Neural cell (in vitro differentiated cells): ENCODE measurements at regions not wholly inside any gene's neighbourhood (a gene's known extent, or its start where the extent isn't known, plus 50 kb on each side); places are given as distances from the start of the nearest gene placed in this dataset.

Source experiments
- H2AFZ ChIP-seq: fragments of 200-600, 300-800 bp; sonication (generic), shearing (Covaris generic); 2 replicates; pipeline ENCODE4 v1.6.0; 2014; ENCODE audit warnings: low read depth, mild to moderate bottlenecking, antibody characterized with exemption, low read length, moderate library complexity
- H3F3A ChIP-seq: fragments of 200-600 bp; shearing (Covaris generic); 2 replicates; pipeline ENCODE4 v1.6.1; 2016; ENCODE audit warnings: mild to moderate bottlenecking, moderate library complexity, mixed read lengths, antibody characterized with exemption, low read length; ENCODE audit not compliant: insufficient read depth, poor library complexity, severe bottlenecking
- H3K27ac ChIP-seq: fragments of 200-600, 300-800 bp; sonication (generic), shearing (Covaris generic); 2 replicates; pipeline ENCODE4 v1.5.1; 2014; ENCODE audit warnings: mild to moderate bottlenecking, low read length, moderate library complexity
- H3K27me3 ChIP-seq: fragments of 300-800, 200-600 bp; sonication (generic), shearing (Covaris generic); 2 replicates; pipeline ENCODE4 v1.6.0; 2014; ENCODE audit warnings: mild to moderate bottlenecking, low read depth, low read length, moderate library complexity; ENCODE audit not compliant: insufficient read depth
- H3K36me3 ChIP-seq: fragments of 300-800, 200-600 bp; sonication (generic), shearing (Covaris generic); 2 replicates; pipeline ENCODE4 v1.5.1; 2014; ENCODE audit warnings: mild to moderate bottlenecking, antibody characterized with exemption, low read length, moderate library complexity; ENCODE audit not compliant: insufficient read depth
- H3K4me2 ChIP-seq: fragments of 300-800, 200-600 bp; sonication (generic), shearing (Covaris generic); 2 replicates; pipeline ENCODE4 v1.6.0; 2014; ENCODE audit warnings: mild to moderate bottlenecking, low read length
- H3K4me3 ChIP-seq: fragments of 300-800, 200-600 bp; sonication (generic), shearing (Covaris generic); 2 replicates; pipeline ENCODE4 v1.5.1; 2014; ENCODE audit warnings: mild to moderate bottlenecking, low read length, moderate library complexity
- H3K79me2 ChIP-seq: fragments of 200-600 bp; shearing (Covaris generic); replicated peaks from 2 replicates; pipeline ENCODE4 v1.6.0; 2014; ENCODE audit warnings: mild to moderate bottlenecking, low read length, moderate library complexity; ENCODE audit not compliant: insufficient read depth
- H3K9ac ChIP-seq: fragments of 300-800, 200-600 bp; sonication (generic), shearing (Covaris generic); 2 replicates; pipeline ENCODE4 v1.6.1; 2016; ENCODE audit warnings: mild to moderate bottlenecking, low read length, mixed read lengths
- H3K9me2 ChIP-seq: fragments of 200-600 bp; shearing (Covaris generic); 2 replicates; pipeline ENCODE4 v1.6.1; 2016; ENCODE audit warnings: mild to moderate bottlenecking, low read length, mixed read lengths; ENCODE audit not compliant: insufficient read depth
- H3K9me3 ChIP-seq: fragments of 200-600, 300-800 bp; sonication (generic), shearing (Covaris generic); 2 replicates; pipeline ENCODE4 v1.6.1; 2016; ENCODE audit warnings: mild to moderate bottlenecking, mixed run types, low read length, moderate library complexity, mixed read lengths
- H4K20me1 ChIP-seq: fragments of 200-600 bp; shearing (Covaris generic); 2 replicates; pipeline ENCODE4 v1.6.1; 2016; ENCODE audit warnings: mild to moderate bottlenecking, mixed run types; ENCODE audit not compliant: insufficient read depth
- EP300 ChIP-seq: fragments of 450-650 bp; conservative IDR thresholded peaks from 2 replicates; pipeline ENCODE4 v1.6.1; 2014; ENCODE audit warnings: antibody characterized with exemption, mild to moderate bottlenecking, moderate library complexity; ENCODE audit not compliant: poor library complexity, severe bottlenecking
- EZH2 ChIP-seq: fragments of 200-600, 300-800 bp; shearing (Covaris generic), sonication (generic); IDR thresholded peaks from 2 replicates; pipeline ENCODE4 v1.6.1; 2014; ENCODE audit warnings: antibody characterized with exemption, low read length, borderline replicate concordance, mild to moderate bottlenecking; ENCODE audit not compliant: insufficient read depth, poor library complexity, severe bottlenecking
- MXI1 ChIP-seq: fragments of 450-650 bp; conservative IDR thresholded peaks from 2 replicates; pipeline ENCODE4 v1.6.1; 2014; ENCODE audit warnings: antibody characterized with exemption, mild to moderate bottlenecking; ENCODE audit not compliant: poor library complexity, severe bottlenecking
- POLR2AphosphoS5 ChIP-seq: IDR thresholded peaks from 2 replicates; pipeline ENCODE4 v1.6.1; 2012
- RAD21 ChIP-seq: fragments of 450-650 bp; conservative IDR thresholded peaks from 2 replicates; pipeline ENCODE4 v1.6.1; 2014; ENCODE audit warnings: antibody characterized with exemption, mild to moderate bottlenecking, moderate library complexity
- SMC3 ChIP-seq: fragments of 450-650 bp; conservative IDR thresholded peaks from 2 replicates; pipeline ENCODE4 v1.6.1; 2014; ENCODE audit warnings: antibody characterized with exemption, mild to moderate bottlenecking, moderate library complexity; ENCODE audit not compliant: poor library complexity
- TAF1 ChIP-seq: IDR thresholded peaks from 2 replicates; pipeline ENCODE4 v1.6.1; 2012; ENCODE audit warnings: low read depth
- TF ChIP-seq, protein P1 (sequence below): IDR thresholded peaks from 2 replicates; pipeline ENCODE4 v1.6.1; 2012; ENCODE audit warnings: borderline replicate concordance
- TF ChIP-seq, protein P2 (sequence below): fragments of 450-650 bp; IDR thresholded peaks from 2 replicates; pipeline ENCODE4 v1.5.1; 2014; ENCODE audit warnings: antibody characterized with exemption, mild to moderate bottlenecking, moderate library complexity; ENCODE audit not compliant: poor library complexity, severe bottlenecking

DNA sequence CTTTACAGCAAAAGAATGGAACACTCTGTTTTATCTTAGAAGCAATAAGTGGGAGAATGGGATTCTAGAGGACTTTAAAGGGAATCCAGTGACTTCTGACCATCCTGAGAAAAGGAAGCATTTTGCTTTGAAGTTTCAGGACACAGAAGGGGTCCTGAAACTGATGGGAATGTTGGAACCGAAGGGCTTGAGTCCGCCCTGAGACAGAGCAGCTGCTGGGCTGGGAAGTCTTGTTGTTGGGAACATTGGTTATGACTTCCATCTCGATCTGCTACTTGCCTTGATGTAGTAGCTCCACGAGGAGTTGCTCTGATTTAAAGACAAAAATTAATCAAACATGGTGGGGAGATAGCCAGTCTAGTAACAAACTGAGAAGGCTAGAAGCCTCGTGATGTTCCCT, 177.6 kb downstream of the JCAD start:
- Histone ChIP-seq H3K27ac (no peak overlapping the region), H3K27me3 (no peaks in the 10 kb centered on the region), H3K9me2 (no peaks in the 10 kb centered on the region), H3F3A (no peaks in the 10 kb centered on the region), H3K4me2 (no peak overlapping the region), H3K9ac (no peak overlapping the region), H3K9me3 (no peaks in the 10 kb centered on the region), H4K20me1 (no peaks in the 10 kb centered on the region), H2AFZ (no peak overlapping the region), H3K36me3 (no peaks in the 10 kb centered on the region), H3K4me3 (no peak overlapping the region), H3K79me2 (no peaks in the 10 kb centered on the region)
- TF ChIP-seq POLR2AphosphoS5 (no peak), SMC3 (no peak), TAF1 (no peak), EP300 (no peak), RAD21 (no peak), EZH2 (no peak), MXI1 (no peak)
- TF ChIP-seq, protein P1, sequence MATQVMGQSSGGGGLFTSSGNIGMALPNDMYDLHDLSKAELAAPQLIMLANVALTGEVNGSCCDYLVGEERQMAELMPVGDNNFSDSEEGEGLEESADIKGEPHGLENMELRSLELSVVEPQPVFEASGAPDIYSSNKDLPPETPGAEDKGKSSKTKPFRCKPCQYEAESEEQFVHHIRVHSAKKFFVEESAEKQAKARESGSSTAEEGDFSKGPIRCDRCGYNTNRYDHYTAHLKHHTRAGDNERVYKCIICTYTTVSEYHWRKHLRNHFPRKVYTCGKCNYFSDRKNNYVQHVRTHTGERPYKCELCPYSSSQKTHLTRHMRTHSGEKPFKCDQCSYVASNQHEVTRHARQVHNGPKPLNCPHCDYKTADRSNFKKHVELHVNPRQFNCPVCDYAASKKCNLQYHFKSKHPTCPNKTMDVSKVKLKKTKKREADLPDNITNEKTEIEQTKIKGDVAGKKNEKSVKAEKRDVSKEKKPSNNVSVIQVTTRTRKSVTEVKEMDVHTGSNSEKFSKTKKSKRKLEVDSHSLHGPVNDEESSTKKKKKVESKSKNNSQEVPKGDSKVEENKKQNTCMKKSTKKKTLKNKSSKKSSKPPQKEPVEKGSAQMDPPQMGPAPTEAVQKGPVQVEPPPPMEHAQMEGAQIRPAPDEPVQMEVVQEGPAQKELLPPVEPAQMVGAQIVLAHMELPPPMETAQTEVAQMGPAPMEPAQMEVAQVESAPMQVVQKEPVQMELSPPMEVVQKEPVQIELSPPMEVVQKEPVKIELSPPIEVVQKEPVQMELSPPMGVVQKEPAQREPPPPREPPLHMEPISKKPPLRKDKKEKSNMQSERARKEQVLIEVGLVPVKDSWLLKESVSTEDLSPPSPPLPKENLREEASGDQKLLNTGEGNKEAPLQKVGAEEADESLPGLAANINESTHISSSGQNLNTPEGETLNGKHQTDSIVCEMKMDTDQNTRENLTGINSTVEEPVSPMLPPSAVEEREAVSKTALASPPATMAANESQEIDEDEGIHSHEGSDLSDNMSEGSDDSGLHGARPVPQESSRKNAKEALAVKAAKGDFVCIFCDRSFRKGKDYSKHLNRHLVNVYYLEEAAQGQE: no peak
- TF ChIP-seq, protein P2, sequence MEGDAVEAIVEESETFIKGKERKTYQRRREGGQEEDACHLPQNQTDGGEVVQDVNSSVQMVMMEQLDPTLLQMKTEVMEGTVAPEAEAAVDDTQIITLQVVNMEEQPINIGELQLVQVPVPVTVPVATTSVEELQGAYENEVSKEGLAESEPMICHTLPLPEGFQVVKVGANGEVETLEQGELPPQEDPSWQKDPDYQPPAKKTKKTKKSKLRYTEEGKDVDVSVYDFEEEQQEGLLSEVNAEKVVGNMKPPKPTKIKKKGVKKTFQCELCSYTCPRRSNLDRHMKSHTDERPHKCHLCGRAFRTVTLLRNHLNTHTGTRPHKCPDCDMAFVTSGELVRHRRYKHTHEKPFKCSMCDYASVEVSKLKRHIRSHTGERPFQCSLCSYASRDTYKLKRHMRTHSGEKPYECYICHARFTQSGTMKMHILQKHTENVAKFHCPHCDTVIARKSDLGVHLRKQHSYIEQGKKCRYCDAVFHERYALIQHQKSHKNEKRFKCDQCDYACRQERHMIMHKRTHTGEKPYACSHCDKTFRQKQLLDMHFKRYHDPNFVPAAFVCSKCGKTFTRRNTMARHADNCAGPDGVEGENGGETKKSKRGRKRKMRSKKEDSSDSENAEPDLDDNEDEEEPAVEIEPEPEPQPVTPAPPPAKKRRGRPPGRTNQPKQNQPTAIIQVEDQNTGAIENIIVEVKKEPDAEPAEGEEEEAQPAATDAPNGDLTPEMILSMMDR: no peak

DNA sequence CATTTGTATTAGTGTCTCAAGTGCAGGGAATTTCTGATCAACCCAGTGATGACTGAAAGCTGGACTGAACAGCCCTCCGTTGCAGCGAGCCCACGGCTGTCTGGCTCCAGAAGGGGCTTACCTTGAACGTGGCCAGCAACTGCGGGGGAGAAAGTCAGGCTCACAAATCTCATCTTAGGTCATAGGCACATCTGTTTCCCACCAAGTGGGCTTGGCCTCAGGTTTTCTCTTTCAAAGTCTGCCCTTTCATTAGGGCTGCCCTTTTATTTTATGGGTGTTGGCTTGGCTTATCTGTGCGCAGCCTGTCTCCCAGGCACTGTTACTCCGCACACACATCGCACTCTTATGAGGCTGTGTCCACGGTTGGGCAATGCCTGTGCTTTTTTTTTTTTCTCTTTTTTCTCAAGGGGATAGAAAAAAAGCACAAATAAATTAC, 178.0 kb downstream of the JCAD start:
- H3F3A ChIP-seq: no peaks in the 10 kb centered on the region
- no peak overlapping the region for H3K27ac ChIP-seq
- H3K36me3 ChIP-seq: no peaks in the 10 kb centered on the region
- H3K4me2 ChIP-seq: no peak overlapping the region
- H4K20me1 ChIP-seq: no peaks in the 10 kb centered on the region
- H3K27me3 ChIP-seq: no peaks in the 10 kb centered on the region
- TF ChIP-seq EP300: no peak
- no peak for TF ChIP-seq TAF1
- TF ChIP-seq, protein P1: no peak
- TF ChIP-seq POLR2AphosphoS5: no peak
- TF ChIP-seq, protein P2: no peak
- no peak for TF ChIP-seq EZH2
- no peak for TF ChIP-seq MXI1
- H3K9me2 ChIP-seq: no peaks in the 10 kb centered on the region
- H3K9ac ChIP-seq: no peak overlapping the region
- no peaks in the 10 kb centered on the region for H3K79me2 ChIP-seq
- no peak overlapping the region for H3K4me3 ChIP-seq
- no peaks in the 10 kb centered on the region for H3K9me3 ChIP-seq
- H2AFZ ChIP-seq: no peak overlapping the region
